Transverse colon (tissue), 3 donors: ENCODE measurements at regions not wholly inside any gene's neighbourhood (a gene's known extent, or its start where the extent isn't known, plus 50 kb on each side); places are given as distances from the start of the nearest gene placed in this dataset.

Source experiments
- POLR2A ChIP-seq: fragments of 450-650 bp; IDR thresholded peaks from one replicate; pipeline ENCODE4 v1.6.1; 2016; ENCODE audit warnings: antibody characterized with exemption, mild to moderate bottlenecking, moderate library complexity
- TF ChIP-seq, protein P1 (sequence below), 5 experiments: fragments of 200-600 bp in 3 of 5; fragments of 450-650 bp in 2 of 5; sonication (generic) in 3 of 5; IDR thresholded peaks; 1 replicate in 2 of 5; 2 replicates in 3 of 5; pipeline ENCODE4 v1.5.1; 2016 to 2017; ENCODE audit warnings: antibody characterized with exemption in 5 of 5, inconsistent platforms in 3 of 5, mild to moderate bottlenecking in 2 of 5, moderate library complexity in 1 of 5

DNA sequence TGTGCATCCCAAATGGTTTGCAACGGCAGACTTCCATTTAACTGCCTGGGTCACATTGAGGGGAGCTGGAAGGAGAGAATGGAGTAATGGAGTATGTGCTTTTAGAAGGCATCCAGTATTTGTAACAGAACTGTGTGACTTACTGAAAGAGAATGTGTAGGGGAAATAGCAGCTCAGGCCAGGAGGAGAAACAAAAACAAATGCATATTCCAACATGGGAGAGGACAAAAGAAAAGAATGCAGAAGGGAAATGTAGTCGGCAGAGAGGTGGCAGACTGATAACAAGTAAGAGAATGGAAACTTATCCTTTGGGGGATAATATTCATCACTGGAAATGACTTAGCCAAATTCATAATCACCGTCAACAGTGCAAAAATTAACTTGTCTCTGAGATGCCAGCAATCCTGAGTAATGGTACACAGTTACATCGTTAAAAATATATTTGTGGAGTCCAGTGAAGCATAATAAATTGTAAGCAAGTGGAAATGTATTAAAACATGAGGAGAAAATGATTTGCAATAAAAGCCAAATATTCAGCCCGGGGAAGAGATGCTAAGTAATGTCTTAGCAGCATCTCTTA, 294.9 kb upstream of the SGO1 start:
- TF ChIP-seq, protein P1, sequence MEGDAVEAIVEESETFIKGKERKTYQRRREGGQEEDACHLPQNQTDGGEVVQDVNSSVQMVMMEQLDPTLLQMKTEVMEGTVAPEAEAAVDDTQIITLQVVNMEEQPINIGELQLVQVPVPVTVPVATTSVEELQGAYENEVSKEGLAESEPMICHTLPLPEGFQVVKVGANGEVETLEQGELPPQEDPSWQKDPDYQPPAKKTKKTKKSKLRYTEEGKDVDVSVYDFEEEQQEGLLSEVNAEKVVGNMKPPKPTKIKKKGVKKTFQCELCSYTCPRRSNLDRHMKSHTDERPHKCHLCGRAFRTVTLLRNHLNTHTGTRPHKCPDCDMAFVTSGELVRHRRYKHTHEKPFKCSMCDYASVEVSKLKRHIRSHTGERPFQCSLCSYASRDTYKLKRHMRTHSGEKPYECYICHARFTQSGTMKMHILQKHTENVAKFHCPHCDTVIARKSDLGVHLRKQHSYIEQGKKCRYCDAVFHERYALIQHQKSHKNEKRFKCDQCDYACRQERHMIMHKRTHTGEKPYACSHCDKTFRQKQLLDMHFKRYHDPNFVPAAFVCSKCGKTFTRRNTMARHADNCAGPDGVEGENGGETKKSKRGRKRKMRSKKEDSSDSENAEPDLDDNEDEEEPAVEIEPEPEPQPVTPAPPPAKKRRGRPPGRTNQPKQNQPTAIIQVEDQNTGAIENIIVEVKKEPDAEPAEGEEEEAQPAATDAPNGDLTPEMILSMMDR (IDR thresholded peaks at IDR 0.05): no peak
- TF ChIP-seq POLR2A: no peak
